ENCODE measurements at regions not wholly inside any gene's neighbourhood (a gene's known extent, or its start where the extent isn't known, plus 50 kb on each side); places are given as distances from the start of the nearest gene placed in this dataset.
"Not testable (repeated sequence)": the region's sequence is repeated elsewhere in the genome, so short reads cannot be mapped to it uniquely, and the experiment has no call there.

DNA sequence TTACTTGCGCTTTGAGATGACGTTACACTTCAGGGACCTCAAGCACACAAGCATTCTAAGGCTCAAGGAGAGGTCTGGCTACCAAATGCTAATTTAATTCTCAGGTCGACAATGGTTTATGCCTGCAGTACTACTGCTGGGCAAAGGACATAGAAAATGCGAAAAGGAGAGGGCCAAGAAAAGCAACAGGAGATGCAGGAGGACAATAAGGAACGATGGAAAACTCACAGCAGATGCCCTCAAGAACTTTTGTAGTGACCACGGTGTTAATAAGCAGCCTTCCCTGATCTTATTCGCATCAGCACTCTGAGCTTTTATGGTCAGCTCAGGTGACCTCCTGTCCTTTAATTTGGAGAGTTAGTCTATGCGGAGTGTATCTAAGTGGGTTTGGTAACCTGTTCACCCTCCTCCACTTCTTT is 146.3 kb downstream of the GPR85 start:
- ATAC-seq (peak; percentile 43), DNase-seq (no peak)
- intact Hi-C loops (cut with micrococcal nuclease) = no loop called here

DNA sequence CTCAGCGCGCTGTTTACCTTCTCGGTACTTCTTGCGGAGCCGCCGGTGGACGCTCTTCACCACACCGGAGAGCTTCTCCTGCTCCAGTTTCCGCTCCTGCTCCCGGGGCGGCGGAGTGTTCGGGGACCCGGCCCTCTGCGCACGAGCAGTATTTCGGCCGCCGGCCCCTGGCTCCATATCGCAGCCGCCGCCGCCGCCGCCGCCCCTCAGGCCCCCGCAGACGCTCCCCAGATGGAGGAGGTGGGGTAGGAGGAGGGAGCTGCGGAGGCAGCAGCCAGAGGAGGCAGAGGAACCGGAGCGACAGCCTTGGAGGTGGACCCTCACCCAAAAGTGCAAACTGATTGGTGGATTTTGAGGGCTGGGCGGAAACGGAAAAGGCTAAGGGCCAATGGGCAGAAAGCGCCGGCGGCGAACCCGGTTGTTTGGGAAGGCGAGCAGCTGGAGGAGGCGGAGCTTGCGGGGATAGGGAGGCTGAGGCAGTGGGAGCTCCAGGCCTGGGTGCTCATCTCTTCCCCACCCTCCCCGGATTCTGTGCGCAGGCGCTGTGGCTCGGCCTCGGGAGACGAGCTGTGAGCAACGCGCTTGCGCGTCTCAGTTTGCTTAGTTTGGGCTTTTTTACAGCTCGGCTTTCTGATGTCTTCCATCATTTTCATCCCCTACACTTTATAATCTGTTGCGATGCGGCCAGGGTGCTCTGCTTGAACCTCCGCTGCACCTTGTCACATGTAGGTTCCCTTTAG is 146.9 kb downstream of the GPR85 start:
- intact Hi-C loops (cut with micrococcal nuclease) = no loop called here
- DNase-seq (peak; percentile 99), ATAC-seq (peak; percentile 98)

DNA sequence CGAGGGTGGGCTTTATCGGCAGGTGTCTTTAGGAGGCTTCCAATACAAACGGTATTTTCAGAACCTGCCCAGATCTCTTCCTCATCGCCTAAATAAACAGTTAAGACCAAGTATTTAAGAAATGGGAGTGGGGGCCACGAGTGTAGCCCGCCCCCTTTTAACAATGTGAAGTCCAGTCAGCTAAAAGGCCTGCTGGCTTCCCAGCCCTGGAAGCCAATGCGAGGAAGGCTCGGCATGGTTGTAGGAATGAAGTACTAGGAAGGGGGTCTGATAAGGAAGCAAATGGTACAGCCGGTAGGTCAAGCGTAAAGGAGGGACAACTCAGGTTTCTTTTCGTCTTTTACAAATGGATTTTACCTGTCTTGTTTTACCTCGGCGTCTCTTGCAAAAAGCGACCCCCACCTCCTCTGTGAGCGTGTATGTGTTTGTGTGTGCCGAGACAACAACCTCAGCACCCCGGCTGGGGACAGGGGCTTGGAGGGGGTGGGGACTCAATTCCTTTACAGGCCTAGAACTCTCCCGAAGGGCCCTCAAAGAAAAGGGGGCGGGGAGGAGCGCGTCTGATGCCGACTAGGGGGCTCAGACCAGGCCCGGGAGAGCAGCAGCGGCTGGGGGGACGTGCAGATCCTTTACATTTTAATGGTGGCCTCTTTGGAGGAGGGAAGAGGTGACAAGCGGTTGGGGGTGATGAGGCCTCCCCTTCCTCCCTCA is 147.6 kb downstream of the GPR85 start:
- DNase-seq = peak; percentile 31
- intact Hi-C loops (cut with micrococcal nuclease) = no loop called here
- ATAC-seq = peak; percentile 23

DNA sequence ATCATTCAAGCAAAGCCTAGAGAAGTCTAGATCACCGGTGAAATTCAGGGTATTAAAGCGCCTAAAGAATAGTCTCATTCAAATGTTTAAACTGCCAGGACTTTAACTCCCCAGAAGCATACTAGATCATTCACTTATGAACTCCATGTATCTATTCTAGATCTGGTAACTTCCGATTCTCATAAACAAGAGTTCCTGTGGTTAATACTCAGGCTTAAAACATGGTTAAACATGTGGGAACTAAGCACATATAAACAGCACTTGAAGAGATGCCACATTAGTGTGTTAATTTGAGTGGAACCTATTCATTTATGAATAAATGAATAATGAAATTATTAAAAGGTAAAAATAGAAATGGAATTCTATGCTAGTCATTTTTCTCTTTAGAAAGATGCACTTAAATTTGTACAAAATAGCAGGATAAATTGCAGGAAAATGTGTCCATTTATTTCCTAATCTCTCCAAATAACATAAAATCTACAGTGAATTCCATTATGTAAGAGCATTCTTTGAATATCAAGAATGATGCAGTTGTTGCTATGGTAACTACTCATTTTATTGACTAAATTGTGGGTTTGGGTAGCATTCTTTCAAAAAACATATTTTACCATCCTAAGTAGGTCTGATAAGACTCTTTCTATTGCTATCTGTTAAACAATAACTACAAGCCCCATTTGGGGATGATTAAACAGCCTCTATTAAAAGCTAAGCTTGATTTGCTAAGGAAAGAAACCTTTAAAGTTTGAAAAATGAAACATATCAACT is 147.6 kb upstream of the TMEM168 start:
- no peak for DNase-seq
- no peak for ATAC-seq
- intact Hi-C loops (cut with micrococcal nuclease) = no loop called here

DNA sequence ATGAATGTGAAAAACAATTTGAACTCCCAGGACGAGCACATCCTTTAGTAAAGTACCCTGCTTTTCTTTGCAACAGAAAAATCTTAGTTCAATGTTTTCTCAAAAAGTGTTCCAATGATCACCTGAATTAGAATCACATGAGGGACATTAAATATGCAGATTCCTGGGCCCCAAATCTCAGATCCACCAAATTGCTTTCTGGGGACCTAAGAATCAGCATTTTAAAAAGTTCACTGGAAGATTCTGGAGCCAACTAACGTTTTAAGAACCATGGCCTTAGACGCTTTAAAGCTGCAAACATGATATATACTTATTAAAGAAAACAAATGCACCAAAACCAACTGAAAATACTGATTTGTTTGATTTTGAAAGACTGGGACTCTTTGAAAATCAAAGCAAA is 143.4 kb upstream of the TMEM168 start:
- intact Hi-C loops (cut with micrococcal nuclease) = no loop called here
- no peak for ATAC-seq
- DNase-seq = no peak

DNA sequence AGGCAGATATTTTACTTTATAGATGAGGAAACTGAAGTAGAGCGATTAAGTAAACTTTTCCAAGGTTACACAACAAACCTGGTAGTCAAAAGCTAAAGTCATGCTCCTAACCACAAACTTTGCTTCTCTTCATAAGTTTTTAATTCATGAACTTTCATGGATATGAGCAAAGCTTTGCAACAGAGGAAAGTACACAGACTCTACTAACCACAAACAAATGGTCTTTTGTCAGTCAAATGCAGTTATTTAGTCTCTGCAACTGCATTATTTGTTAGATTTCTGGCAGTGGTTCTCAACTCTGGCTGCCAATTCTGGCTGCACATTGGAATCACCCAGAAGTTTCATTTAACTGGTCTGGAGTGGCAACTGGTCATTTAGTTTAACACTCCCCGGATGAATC is 140.6 kb upstream of the TMEM168 start:
- intact Hi-C loops (cut with micrococcal nuclease) = no loop called here
- ATAC-seq = peak; percentile 34
- no peak for DNase-seq

DNA sequence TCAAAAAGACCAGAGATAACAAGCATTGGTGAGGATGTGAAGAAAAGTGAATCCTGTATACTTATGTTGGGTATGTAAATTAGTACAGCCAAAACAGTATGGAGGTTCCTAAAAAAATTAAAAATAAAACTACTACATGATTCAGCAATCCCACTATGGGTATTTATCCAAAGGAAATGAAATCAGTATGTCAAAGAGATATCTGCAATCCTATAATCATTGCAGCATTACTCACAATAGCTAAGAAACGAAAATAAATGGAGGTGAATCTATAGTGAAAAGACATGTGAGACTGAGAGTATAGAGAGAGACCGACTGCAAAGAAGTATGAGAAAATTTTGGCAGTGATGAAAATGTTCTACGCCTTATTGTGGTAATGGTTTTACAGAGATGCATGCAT is 139.2 kb upstream of the TMEM168 start:
- ATAC-seq (no peak), DNase-seq (no peak)
- intact Hi-C loops (cut with micrococcal nuclease) = no loop called here

DNA sequence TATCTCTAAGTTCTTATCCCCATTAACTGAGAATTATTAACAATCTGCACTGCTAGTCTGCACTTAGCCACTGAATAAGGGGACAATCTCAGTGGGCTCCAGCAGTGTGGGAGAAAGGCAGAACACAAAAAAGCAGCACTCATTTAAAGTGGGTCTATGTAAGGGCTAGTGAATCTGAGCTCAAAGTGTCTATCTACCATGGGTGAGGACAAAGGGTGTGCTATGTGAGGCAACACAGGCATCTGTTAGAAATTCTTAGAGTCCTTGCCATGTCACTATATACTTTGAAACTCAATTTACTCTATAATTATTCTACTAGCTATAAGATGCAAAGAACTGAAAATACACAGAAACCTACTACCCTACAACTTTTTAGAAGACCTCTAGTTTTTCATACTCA is 135.8 kb upstream of the TMEM168 start:
- ATAC-seq (peak; percentile 58), DNase-seq (no peak)
- intact Hi-C loops (cut with micrococcal nuclease) = no loop called here

DNA sequence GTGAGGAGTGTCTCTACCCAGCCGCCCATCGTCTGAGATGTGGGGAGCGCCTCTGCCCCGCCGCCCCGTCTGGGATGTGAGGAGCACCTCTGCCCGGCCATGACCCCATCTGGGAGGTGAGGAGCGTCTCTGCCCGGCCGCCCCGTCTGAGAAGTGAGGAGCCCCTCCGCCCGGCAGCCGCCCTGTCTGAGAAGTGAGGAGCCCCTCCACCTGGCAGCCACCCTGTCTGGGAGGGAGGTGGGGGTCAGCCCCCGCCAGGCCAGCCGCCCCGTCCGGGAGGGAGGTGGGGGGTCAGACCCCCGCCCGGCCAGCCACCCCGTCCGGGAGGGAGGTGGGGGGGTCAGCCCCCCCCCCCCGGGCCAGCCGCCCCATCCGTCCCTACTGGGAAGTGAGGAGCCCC is 132.4 kb upstream of the TMEM168 start:
- ATAC-seq; DNase-seq; intact Hi-C loops (cut with micrococcal nuclease): not testable (repeated sequence)

DNA sequence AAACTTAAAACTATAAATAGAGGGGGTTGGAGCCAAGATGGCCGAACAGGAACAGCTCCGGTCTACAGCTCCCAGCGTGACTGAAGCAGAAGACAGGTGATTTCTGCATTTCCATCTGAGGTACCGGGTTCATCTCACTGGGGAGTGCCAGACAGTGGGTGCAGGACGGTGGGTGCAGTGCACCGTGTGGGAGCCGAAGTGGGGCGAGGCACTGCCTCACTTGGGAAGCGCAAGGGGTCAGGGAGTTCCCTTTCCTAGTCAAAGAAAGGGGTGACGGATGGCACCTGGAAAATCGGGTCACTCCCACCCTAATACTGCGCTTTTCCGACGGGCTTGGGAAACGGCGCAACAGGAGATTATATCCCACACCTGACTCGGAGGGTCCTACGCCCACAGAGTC is 126.2 kb upstream of the TMEM168 start:
- ATAC-seq; intact Hi-C loops (cut with micrococcal nuclease); DNase-seq: not testable (repeated sequence)

DNA sequence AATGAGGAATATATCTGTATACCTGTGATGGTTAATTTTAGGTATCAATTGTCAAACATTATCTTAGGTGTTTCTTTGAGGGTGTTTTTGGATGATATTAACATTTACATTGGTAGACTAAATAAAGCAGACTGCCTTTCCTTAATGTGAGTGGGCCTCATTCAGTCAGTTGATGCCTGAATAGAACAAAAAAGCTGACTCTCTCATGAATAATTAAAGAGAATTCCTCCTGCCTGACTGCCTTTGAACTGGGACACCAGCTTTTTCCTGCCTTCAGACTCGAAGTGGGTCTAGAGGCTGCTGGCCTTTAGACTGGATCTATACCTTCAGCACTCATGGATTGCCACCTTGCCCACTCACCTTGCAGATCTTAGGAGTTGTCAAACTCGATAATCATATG is 117.9 kb upstream of the TMEM168 start:
- ATAC-seq (no peak), DNase-seq (no peak)
- intact Hi-C loops (cut with micrococcal nuclease) = no loop called here

DNA sequence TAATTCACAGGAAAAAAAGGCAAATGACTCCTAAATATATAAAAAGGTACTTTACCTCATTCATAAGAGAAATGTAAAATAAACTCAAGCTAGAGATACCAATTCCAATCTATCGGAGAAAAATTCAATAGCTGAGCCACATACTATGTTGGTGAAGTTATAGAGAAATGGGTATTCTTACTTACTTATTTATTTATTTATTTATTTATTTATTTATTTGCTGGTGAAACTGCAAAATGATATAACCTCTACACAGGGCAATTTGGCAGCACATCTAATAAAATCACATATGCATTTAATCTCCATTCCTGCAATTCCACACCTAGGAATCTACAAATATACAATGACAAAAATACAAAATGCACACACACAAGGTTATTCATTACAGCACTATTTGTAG is 117.5 kb upstream of the TMEM168 start:
- intact Hi-C loops (cut with micrococcal nuclease) = no loop called here
- DNase-seq (no peak), ATAC-seq (no peak)

DNA sequence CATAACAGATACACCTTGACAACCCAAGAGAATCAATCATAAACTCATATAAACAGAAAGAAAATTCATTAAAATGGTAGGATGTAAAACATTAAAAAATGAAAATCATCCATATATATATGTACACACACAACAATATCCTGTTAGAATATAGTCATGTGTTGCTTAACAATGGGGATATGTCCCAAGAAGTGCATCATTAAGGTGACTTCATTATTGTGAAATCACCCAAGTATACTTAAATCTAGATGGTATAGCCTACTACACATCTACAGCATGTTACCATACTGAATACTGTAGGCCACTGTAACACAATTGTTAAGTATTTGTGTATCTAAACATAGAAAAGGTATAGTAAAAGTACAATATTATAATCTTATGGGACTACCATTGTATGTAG is 115.8 kb upstream of the TMEM168 start:
- intact Hi-C loops (cut with micrococcal nuclease) = no loop called here
- DNase-seq = no peak
- ATAC-seq = no peak

DNA sequence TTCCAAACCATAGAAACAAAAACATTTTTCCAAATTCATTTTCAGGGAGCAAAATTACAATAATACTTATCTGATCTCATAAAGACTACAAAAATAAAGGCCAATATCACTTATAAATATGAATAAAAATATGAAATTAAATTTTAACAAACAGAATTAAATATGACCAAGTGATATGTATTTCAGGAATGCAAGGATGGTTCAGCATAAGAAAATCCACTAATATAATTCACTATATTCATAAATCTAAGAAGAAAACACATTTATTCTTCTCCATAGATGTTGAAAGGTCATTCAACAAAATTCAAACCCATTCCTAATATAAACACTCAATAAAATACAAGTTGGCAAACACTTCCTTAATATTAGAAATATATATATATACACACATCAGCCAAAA is 115.2 kb upstream of the TMEM168 start:
- DNase-seq = no peak
- no peak for ATAC-seq
- intact Hi-C loops (cut with micrococcal nuclease) = no loop called here

DNA sequence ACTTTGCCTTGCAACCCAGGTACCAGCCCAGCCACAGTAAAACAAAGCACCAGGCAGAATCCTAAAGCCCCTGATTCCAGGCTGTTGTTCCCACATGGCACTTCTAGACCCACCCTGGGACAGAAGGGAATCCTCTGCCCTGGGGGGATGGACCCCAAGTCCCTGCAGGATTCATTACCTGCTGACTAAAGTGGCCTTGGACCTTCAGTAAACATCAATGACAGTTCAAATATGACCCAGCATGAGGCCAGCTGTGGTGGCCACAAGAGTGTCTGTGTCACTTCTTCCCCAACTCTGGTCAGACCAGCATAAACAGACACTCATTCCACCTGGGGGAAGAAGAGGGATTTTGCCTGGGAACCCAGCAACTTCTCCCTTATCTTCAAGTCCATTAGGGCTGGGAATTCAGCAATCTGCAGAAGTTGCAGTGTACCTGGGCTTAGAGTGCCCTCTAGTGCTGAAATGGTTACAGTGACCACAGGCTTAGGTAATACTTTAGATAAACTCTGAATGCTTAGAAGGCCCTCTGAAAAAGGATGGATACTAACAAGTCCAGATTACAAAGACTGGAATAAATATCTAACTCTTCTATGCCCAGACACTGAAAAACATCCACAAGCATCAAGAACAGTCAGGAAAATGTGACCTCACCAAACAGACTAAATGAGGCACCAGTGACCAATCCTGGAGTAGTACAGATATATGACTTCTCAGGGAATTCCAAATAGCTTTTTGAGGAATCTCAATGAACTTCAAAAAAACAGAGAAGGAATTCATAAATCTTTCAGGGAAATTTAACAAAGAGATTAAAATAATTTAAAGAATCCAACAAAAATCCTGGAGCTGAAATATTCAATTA is 108.5 kb upstream of the TMEM168 start:
- intact Hi-C loops (cut with micrococcal nuclease) = loop anchor here (10.0 kb wide), 1 partner anchor 324 kb away; no protein-coding TSS in a partner anchor
- DNase-seq (no peak), ATAC-seq (peak; percentile 83)

DNA sequence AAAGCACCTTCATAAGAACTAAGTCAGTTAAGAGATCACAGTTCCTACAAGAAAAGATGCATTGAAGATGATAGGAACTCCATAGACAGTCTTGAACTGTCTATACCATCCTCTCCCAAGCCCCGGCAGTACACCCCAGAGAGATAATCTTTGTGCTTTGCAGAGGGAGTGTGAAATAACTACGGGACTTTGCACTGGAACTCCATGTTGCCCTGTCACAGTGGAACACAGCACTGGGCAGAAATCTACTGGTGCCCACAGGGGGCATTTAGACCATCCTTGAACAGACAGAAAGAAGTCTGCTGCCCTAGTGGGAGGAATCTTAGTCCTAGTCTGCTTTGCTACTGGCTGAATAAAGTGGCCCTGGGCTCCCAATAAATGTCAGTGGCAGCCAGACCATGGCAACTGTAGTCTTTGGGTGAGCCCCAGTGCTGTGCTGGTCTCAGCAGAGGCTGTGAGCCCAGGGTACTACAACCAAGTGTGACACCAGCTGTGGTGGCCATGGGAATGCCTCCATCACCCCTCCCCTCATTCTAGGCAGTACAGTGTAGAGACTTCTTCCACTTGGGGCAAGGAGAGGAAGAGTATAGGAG is 107.7 kb upstream of the TMEM168 start:
- peak; percentile 48 for ATAC-seq
- no peak for DNase-seq
- intact Hi-C loops (cut with micrococcal nuclease) = loop anchor here (10.0 kb wide), 1 partner anchor 323 kb away; no protein-coding TSS in a partner anchor

DNA sequence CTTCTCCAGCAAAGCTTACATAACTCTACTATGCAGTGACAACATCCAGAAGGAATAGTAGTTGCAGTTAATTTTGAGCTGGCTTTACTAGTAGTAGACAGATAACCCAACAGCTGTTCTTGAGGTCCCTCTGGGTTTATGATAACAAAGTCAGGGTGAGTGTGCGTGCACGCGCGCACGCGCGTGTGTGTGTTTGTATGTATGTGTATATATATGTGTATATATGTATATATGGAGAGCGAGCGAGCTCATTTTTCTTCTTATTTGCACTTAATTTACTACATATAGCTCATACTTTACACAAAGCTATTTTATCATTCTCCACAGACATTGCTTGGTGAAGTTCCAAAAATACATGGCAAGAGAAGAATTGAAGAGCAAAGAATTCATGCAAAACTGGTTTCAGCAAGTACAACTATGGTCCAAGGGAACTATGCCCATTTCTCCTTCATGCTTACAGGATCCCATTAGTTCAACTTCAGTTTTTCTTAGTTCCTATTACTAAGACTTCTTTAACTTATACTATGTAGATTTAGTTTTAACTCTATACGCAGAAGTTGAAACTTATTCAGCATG is 105.9 kb upstream of the TMEM168 start:
- intact Hi-C loops (cut with micrococcal nuclease) = loop anchor here (10.0 kb wide), 1 partner anchor 321 kb away; no protein-coding TSS in a partner anchor
- ATAC-seq = no peak
- DNase-seq = no peak

DNA sequence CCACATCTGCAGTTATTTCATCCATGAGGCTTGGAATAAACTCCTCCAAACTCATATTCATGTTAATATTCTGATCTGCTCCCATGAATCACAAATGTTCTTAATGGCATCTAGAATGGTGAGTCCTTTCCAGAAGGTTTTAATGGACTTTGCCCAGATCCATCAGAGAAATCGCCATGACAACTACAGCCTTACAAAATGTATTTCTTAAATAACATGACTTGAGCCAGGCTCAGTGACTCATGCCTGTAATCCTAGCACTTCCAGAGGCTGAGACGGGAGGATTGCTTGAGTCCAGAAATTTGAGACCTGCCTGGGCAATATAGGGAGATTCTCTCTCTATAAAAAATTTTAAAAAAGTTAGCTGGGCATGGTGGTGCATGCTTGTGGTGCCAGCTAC is 102.1 kb upstream of the TMEM168 start:
- ATAC-seq (no peak), DNase-seq (no peak)
- intact Hi-C loops (cut with micrococcal nuclease) = loop anchor here (10.0 kb wide), 1 partner anchor 317 kb away; no protein-coding TSS in a partner anchor

Data from left ventricle myocardium superior (tissue), 1 donor.